ENCODE measurements at regions not wholly inside any gene's neighbourhood (a gene's known extent, or its start where the extent isn't known, plus 50 kb on each side); places are given as distances from the start of the nearest gene placed in this dataset.
A peak's percentile ranks its signal among the peaks of the same experiment; 100 is the strongest.

GRCh38 chr4:164009435-164009834 is 514.9 kb downstream of the TMA16 start:
- Mint-ChIP-seq H3K36me3 (no peaks in the 10 kb centered on the region), H3K4me3 (no peak overlapping the region), H3K27ac (no peak overlapping the region), H3K9me3 (peaks cover 11% of the 10 kb centered on the region), H3K4me1 (peaks cover 4% of the 10 kb centered on the region; the same call in 1 of the 2 replicates), H3K27me3 (ENCODE audit: low read depth) (no peaks in the 10 kb centered on the region)
- TF ChIP-seq SMAD4 (CRISPR knock-in tag; IDR thresholded peaks at IDR 0.05) (no peak), ZNF532 (CRISPR knock-in tag; IDR thresholded peaks at IDR 0.05; ENCODE audit: borderline replicate concordance) (no peak), CBFB (CRISPR knock-in tag; IDR thresholded peaks at IDR 0.05; ENCODE audit: low read depth) (no peak), ESRRA (CRISPR knock-in tag; IDR thresholded peaks at IDR 0.05; ENCODE audit: borderline replicate concordance) (no peak), ZNF317 (CRISPR knock-in tag; IDR thresholded peaks at IDR 0.05; ENCODE audit: borderline replicate concordance, low read depth) (no peak), CDX4 (CRISPR knock-in tag; IDR thresholded peaks at IDR 0.05; ENCODE audit: borderline replicate concordance) (no peak), NR3C1 (CRISPR knock-in tag; conservative IDR thresholded peaks at IDR 0.05; ENCODE audit: low read depth) (no peak), PRRX2 (CRISPR knock-in tag; IDR thresholded peaks at IDR 0.05) (no peak), JAZF1 (CRISPR knock-in tag; IDR thresholded peaks at IDR 0.05) (no peak), EMX1 (CRISPR knock-in tag; IDR thresholded peaks at IDR 0.05) (no peak), ELF4 (CRISPR knock-in tag; IDR thresholded peaks at IDR 0.05; ENCODE audit: low read depth) (no peak), ZBTB21 (CRISPR knock-in tag; IDR thresholded peaks at IDR 0.05; ENCODE audit: borderline replicate concordance) (no peak), TCF7 (CRISPR knock-in tag; IDR thresholded peaks at IDR 0.05; ENCODE audit: low read depth) (no peak)
- no peak for DNase-seq (ENCODE audit: low spot score)
- POLR2A ChIA-PET: no interaction called here
- CTCF ChIA-PET: no interaction called here
- no peak for ATAC-seq

GRCh38 chr4:164011791-164012190 is 517.3 kb downstream of the TMA16 start:
- peaks cover 6% of the 10 kb centered on the region for H3K9me3 Mint-ChIP-seq
- TF ChIP-seq NFATC4 (CRISPR knock-in tag; IDR thresholded peaks at IDR 0.05) (no peak), IRF2 (CRISPR knock-in tag; IDR thresholded peaks at IDR 0.05; ENCODE audit: borderline replicate concordance, low read depth) (no peak)
- ATAC-seq (no peak), DNase-seq (ENCODE audit: low spot score) (no peak)
- H3K4me1 Mint-ChIP-seq: peaks cover 4% of the 10 kb centered on the region; the same call in 1 of the 2 replicates
- no peak overlapping the region for H3K27ac Mint-ChIP-seq
- POLR2A ChIA-PET: no interaction called here
- H3K36me3 Mint-ChIP-seq: no peaks in the 10 kb centered on the region
- no peaks in the 10 kb centered on the region for H3K27me3 Mint-ChIP-seq (ENCODE audit: low read depth)
- CTCF ChIA-PET: interaction anchor here (1.1 to 2.5 kb wide), 3 partner anchors 457 to 461 kb away, joined by 3 to 16 read pairs (median 15); no protein-coding TSS in a partner anchor
- no peak overlapping the region for H3K4me3 Mint-ChIP-seq

GRCh38 chr4:164012396-164013027 is 518.0 kb downstream of the TMA16 start:
- Mint-ChIP-seq H3K4me3 (no peak overlapping the region), H3K27ac (no peak overlapping the region), H3K36me3 (no peaks in the 10 kb centered on the region), H3K4me1 (peaks cover 4% of the 10 kb centered on the region; the same call in 1 of the 2 replicates), H3K27me3 (ENCODE audit: low read depth) (no peaks in the 10 kb centered on the region), H3K9me3 (peaks cover 6% of the 10 kb centered on the region)
- DNase-seq (ENCODE audit: low spot score): peak; percentile 67
- ATAC-seq: peak; percentile 100
- CTCF ChIA-PET: interaction anchor here (0.8 to 2.5 kb wide), 7 partner anchors 191 to 719 kb away, joined by 3 to 16 read pairs (median 4); no protein-coding TSS in a partner anchor
- TF ChIP-seq GTF2I (CRISPR knock-in tag; conservative IDR thresholded peaks at IDR 0.05) (no peak), CREB1 (CRISPR knock-in tag; IDR thresholded peaks at IDR 0.05) (no peak), E2F5 (CRISPR knock-in tag; IDR thresholded peaks at IDR 0.05) (no peak), CTCF (IDR thresholded peaks at IDR 0.05) (peak; percentile 50), RELA (CRISPR knock-in tag; IDR thresholded peaks at IDR 0.05; ENCODE audit: borderline replicate concordance) (no peak), FOXK1 (CRISPR knock-in tag; IDR thresholded peaks at IDR 0.05) (no peak), NR1H2 (CRISPR knock-in tag; IDR thresholded peaks at IDR 0.05) (no peak), ZNF317 (CRISPR knock-in tag; IDR thresholded peaks at IDR 0.05; ENCODE audit: borderline replicate concordance, low read depth) (no peak), ETV6 (CRISPR knock-in tag; IDR thresholded peaks at IDR 0.05) (peak; percentile 56; the same call in 1 of the 2 replicates), ZSCAN18 (CRISPR knock-in tag; IDR thresholded peaks at IDR 0.05) (no peak), PRRX2 (CRISPR knock-in tag; IDR thresholded peaks at IDR 0.05) (no peak)
- POLR2A ChIA-PET: no interaction called here

All from WTC11 (cell line).